GM12878 (cell line): ENCODE measurements at regions not wholly inside any gene's neighbourhood (a gene's known extent, or its start where the extent isn't known, plus 50 kb on each side); places are given as distances from the start of the nearest gene placed in this dataset.

ENCODE experiments used
- ATAC-seq: fragments of 200-7000 bp; cut with Tn5 transposase; 3 replicates; pipeline ENCODE4 v1.9.1; 2020; ENCODE audit warnings: mild to moderate bottlenecking, moderate library complexity
- BruUV-seq: library from RNA; stranded (reverse); fragments of 400-500 nt; replicated peaks from 2 replicates; lab custom pipeline; 2021; lab: Mats Ljungman, UMichigan
- CTCF ChIA-PET: fragments of 300-600 bp; sonication (Branson Sonifier 250); formaldehyde crosslinking; extraction: SDS; loops from one replicate; lab custom pipeline; 2021; ENCODE audit warnings: inconsistent platforms; lab: Yijun Ruan, JAX
- POLR2A ChIA-PET: fragments of 350-600 bp; formaldehyde crosslinking; extraction: SDS; loops from one replicate; lab custom pipeline; 2021; ENCODE audit warnings: inconsistent platforms; lab: Charles Lee
- RAD21 ChIA-PET: fragments of 300-600 bp; sonication (Branson Sonifier 250); formaldehyde crosslinking; loops from one replicate; lab custom pipeline; 2023; ENCODE audit warnings: antibody characterized with exemption; ENCODE audit not compliant: unreplicated experiment; lab: Charles Lee
- SMC1A ChIA-PET: fragments of 300-600 bp; sonication (Branson Sonifier 250); formaldehyde crosslinking; loops from one replicate; lab custom pipeline; 2023; ENCODE audit not compliant: unreplicated experiment, uncharacterized antibody; lab: Charles Lee
- DNase-seq: peaks from one replicate; pipeline ENCODE4 v3.0.0-alpha.2; 2011; ENCODE audit warnings: low read depth, low spot score
- FAIRE-seq: peaks from 3 replicates; lab custom pipeline; 2011; peaks lifted over from hg19 to GRCh38; lab: Jason Lieb, UNC
- H2AFZ ChIP-seq: 2 replicates; pipeline ENCODE4 v1.6.0; 2011; ENCODE audit warnings: low read depth, low read length, control low read depth; ENCODE audit not compliant: control insufficient read depth
- H3K27ac ChIP-seq: 2 replicates; pipeline ENCODE4 v1.5.1; 2011; ENCODE audit warnings: control low read depth; ENCODE audit not compliant: control insufficient read depth, insufficient read depth
- H3K27me3 ChIP-seq, 2 experiments: replicated peaks in 1 of 2; 2 replicates each; pipeline versions ENCODE4 v1.6.0 to v1.6.1; 2011; ENCODE audit warnings: low read length in 1 of 2; ENCODE audit not compliant: control insufficient read depth in 2 of 2, insufficient read depth in 2 of 2
- H3K36me3 ChIP-seq, 2 experiments: 2 replicates each; pipeline ENCODE4 v1.5.1; 2011; ENCODE audit warnings: low read length in 1 of 2; ENCODE audit not compliant: control insufficient read depth in 2 of 2, insufficient read depth in 2 of 2
- H3K4me1 ChIP-seq: 2 replicates; pipeline ENCODE4 v1.6.1; 2011; ENCODE audit warnings: mild to moderate bottlenecking, low read length, moderate library complexity, mixed read lengths; ENCODE audit not compliant: control insufficient read depth, insufficient read depth
- H3K4me2 ChIP-seq: 2 replicates; pipeline ENCODE4 v1.6.0; 2011; ENCODE audit warnings: control low read depth; ENCODE audit not compliant: control insufficient read depth, insufficient read depth
- H3K4me3 ChIP-seq: fragments of 200-600 bp; sonication (generic); 2 replicates; pipeline ENCODE4 v1.5.1; 2016
- H3K79me2 ChIP-seq: 2 replicates; pipeline ENCODE4 v1.6.0; 2011; ENCODE audit warnings: low read length; ENCODE audit not compliant: control insufficient read depth, insufficient read depth
- H3K9ac ChIP-seq: 2 replicates; pipeline ENCODE4 v1.8.0; 2011; ENCODE audit warnings: low read length, control low read depth, mixed read lengths; ENCODE audit not compliant: control insufficient read depth, insufficient read depth
- H3K9me3 ChIP-seq: replicated peaks from 3 replicates; pipeline ENCODE4 v1.5.1; 2011; ENCODE audit warnings: mild to moderate bottlenecking, low read length; ENCODE audit not compliant: control insufficient read depth, insufficient read depth
- H4K20me1 ChIP-seq: 2 replicates; pipeline ENCODE4 v1.6.0; 2011; ENCODE audit not compliant: control insufficient read depth, insufficient read depth
- BMI1 ChIP-seq: fragments of 450-650 bp; IDR thresholded peaks from 2 replicates; pipeline ENCODE4 v1.6.1; 2016; ENCODE audit warnings: mild to moderate bottlenecking, moderate library complexity, borderline replicate concordance
- CHD1 ChIP-seq: IDR thresholded peaks from 2 replicates; pipeline ENCODE4 v1.6.1; 2012; ENCODE audit warnings: low read depth, low read length, improper control_type of control experiment
- CHD2 ChIP-seq: IDR thresholded peaks from 2 replicates; pipeline ENCODE4 v1.6.1; 2011; ENCODE audit warnings: low read depth, low read length, improper control_type of control experiment, borderline replicate concordance
- CHD4 ChIP-seq: fragments of 200-600 bp; sonication (generic); IDR thresholded peaks from 2 replicates; pipeline ENCODE4 v1.6.1; 2016; ENCODE audit warnings: mild to moderate bottlenecking
- NFYB ChIP-seq: IDR thresholded peaks from 2 replicates; pipeline ENCODE4 v1.6.1; 2011; ENCODE audit warnings: low read depth, mild to moderate bottlenecking, low read length, improper control_type of control experiment, moderate library complexity; ENCODE audit not compliant: insufficient read depth
- NR2F1 ChIP-seq: fragments of 450-650 bp; conservative IDR thresholded peaks from 2 replicates; pipeline ENCODE4 v1.6.1; 2017; ENCODE audit warnings: mild to moderate bottlenecking
- PAX5 ChIP-seq: IDR thresholded peaks from 2 replicates; pipeline ENCODE4 v1.6.1; 2011; ENCODE audit warnings: low read depth, low read length, borderline replicate concordance
- RAD51 ChIP-seq: fragments of 450-650 bp; IDR thresholded peaks from 2 replicates; pipeline ENCODE4 v1.6.1; 2016; ENCODE audit warnings: moderate library complexity, mild to moderate bottlenecking, inconsistent platforms
- RB1 ChIP-seq: fragments of 450-650 bp; formaldehyde crosslinking; IDR thresholded peaks from 2 replicates; pipeline ENCODE4 v1.6.1; 2017; ENCODE audit warnings: mild to moderate bottlenecking, borderline replicate concordance
- SREBF2 ChIP-seq: IDR thresholded peaks from 2 replicates; pipeline ENCODE4 v1.6.1; 2012; ENCODE audit warnings: mild to moderate bottlenecking, low read length
- TAF1 ChIP-seq: IDR thresholded peaks from 2 replicates; pipeline ENCODE4 v1.6.1; 2011; ENCODE audit warnings: mild to moderate bottlenecking, low read depth, low read length, borderline replicate concordance
- ZNF622 ChIP-seq: fragments of 450-650 bp; IDR thresholded peaks from 2 replicates; pipeline ENCODE4 v1.6.1; 2017; ENCODE audit warnings: mild to moderate bottlenecking, inconsistent platforms
- WGBS: methylation state at CpG from one replicate; pipeline ENCODE4 v1.1.6; 2016; ENCODE audit warnings: low lambda C conversion rate; ENCODE audit not compliant: insufficient replicate concordance, insufficient coverage; ENCODE audit errors: missing lambda C conversion rate; 5-methylcytosine and 5-hydroxymethylcytosine counted together
- in situ Hi-C: fragments of 300-500 bp; cut with MboI; formaldehyde crosslinking; loops from 9 replicates; pipeline ENCODE4 v1.14.3; 2018; ENCODE audit warnings: mixed read lengths
- intact Hi-C: fragments of 100-400 bp; cut with micrococcal nuclease; formaldehyde crosslinking; loops from one replicate; pipeline ENCODE4 v1.14.2; 2022; ENCODE audit not compliant: unreplicated experiment
- TF ChIP-seq, protein P1 (sequence below): fragments of 150-350 bp; IDR thresholded peaks from 2 replicates; pipeline ENCODE4 v1.6.1; 2016; ENCODE audit warnings: low read depth, low read length
- TF ChIP-seq, protein P2 (sequence below): IDR thresholded peaks from 2 replicates; pipeline ENCODE4 v1.6.1; 2011; ENCODE audit warnings: low read depth, mild to moderate bottlenecking, low read length, moderate library complexity, borderline replicate concordance; ENCODE audit errors: extremely low read depth
- TF ChIP-seq, protein P3 (sequence below): fragments of 450-650 bp; formaldehyde crosslinking; IDR thresholded peaks from 2 replicates; pipeline ENCODE4 v1.4.0; 2020; ENCODE audit warnings: mild to moderate bottlenecking, moderate library complexity

DNA sequence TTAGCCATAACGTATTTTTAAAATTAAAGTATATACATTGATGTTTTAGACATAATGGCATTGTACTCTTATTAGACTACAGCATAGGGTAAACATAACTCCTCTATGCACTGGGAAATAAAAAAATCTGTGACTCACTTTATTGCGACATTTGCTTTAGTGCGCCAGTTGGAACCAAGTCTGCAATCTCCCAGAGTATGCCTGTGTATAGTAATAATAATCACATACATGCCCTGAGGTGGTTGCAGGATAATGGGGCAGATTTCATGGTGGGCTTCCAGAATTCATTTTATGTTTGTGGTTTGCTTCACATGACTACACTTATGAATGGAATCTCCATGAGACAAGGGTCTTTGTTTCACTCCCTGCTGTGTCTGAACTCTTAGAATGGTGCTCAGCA, 66.9 kb upstream of the N4BP1 start:
- H2AFZ ChIP-seq = no peak overlapping the region
- H3K4me2 ChIP-seq = no peak overlapping the region
- ATAC-seq (no peak), DNase-seq (no peak), FAIRE-seq (no peak)
- intact Hi-C loops = no loop called here
- CTCF ChIA-PET = interaction anchor here (1.7 kb wide), 1 partner anchor 10 kb away, joined by 4 read pairs; no protein-coding TSS in a partner anchor
- H3K79me2 ChIP-seq = no peaks in the 10 kb centered on the region
- H3K4me1 ChIP-seq = no peaks in the 10 kb centered on the region
- H4K20me1 ChIP-seq = no peaks in the 10 kb centered on the region
- BruUV-seq = no TSS peak
- in situ Hi-C loops = no loop called here
- no peak for TF ChIP-seq ZNF622
- TF ChIP-seq BMI1 = no peak
- no peak for TF ChIP-seq TAF1
- TF ChIP-seq CHD2 = no peak
- no peak for TF ChIP-seq CHD4
- TF ChIP-seq, protein P1, sequence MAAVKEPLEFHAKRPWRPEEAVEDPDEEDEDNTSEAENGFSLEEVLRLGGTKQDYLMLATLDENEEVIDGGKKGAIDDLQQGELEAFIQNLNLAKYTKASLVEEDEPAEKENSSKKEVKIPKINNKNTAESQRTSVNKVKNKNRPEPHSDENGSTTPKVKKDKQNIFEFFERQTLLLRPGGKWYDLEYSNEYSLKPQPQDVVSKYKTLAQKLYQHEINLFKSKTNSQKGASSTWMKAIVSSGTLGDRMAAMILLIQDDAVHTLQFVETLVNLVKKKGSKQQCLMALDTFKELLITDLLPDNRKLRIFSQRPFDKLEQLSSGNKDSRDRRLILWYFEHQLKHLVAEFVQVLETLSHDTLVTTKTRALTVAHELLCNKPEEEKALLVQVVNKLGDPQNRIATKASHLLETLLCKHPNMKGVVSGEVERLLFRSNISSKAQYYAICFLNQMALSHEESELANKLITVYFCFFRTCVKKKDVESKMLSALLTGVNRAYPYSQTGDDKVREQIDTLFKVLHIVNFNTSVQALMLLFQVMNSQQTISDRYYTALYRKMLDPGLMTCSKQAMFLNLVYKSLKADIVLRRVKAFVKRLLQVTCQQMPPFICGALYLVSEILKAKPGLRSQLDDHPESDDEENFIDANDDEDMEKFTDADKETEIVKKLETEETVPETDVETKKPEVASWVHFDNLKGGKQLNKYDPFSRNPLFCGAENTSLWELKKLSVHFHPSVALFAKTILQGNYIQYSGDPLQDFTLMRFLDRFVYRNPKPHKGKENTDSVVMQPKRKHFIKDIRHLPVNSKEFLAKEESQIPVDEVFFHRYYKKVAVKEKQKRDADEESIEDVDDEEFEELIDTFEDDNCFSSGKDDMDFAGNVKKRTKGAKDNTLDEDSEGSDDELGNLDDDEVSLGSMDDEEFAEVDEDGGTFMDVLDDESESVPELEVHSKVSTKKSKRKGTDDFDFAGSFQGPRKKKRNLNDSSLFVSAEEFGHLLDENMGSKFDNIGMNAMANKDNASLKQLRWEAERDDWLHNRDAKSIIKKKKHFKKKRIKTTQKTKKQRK = no peak
- TF ChIP-seq, protein P2, sequence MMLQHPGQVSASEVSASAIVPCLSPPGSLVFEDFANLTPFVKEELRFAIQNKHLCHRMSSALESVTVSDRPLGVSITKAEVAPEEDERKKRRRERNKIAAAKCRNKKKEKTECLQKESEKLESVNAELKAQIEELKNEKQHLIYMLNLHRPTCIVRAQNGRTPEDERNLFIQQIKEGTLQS = no peak
- TF ChIP-seq, protein P3, sequence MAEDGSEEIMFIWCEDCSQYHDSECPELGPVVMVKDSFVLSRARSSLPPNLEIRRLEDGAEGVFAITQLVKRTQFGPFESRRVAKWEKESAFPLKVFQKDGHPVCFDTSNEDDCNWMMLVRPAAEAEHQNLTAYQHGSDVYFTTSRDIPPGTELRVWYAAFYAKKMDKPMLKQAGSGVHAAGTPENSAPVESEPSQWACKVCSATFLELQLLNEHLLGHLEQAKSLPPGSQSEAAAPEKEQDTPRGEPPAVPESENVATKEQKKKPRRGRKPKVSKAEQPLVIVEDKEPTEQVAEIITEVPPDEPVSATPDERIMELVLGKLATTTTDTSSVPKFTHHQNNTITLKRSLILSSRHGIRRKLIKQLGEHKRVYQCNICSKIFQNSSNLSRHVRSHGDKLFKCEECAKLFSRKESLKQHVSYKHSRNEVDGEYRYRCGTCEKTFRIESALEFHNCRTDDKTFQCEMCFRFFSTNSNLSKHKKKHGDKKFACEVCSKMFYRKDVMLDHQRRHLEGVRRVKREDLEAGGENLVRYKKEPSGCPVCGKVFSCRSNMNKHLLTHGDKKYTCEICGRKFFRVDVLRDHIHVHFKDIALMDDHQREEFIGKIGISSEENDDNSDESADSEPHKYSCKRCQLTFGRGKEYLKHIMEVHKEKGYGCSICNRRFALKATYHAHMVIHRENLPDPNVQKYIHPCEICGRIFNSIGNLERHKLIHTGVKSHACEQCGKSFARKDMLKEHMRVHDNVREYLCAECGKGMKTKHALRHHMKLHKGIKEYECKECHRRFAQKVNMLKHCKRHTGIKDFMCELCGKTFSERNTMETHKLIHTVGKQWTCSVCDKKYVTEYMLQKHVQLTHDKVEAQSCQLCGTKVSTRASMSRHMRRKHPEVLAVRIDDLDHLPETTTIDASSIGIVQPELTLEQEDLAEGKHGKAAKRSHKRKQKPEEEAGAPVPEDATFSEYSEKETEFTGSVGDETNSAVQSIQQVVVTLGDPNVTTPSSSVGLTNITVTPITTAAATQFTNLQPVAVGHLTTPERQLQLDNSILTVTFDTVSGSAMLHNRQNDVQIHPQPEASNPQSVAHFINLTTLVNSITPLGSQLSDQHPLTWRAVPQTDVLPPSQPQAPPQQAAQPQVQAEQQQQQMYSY (CRISPR knock-in tag) = no peak
- no peak for TF ChIP-seq NR2F1
- no peak for TF ChIP-seq NFYB
- no peak for TF ChIP-seq SREBF2
- no peak for TF ChIP-seq RAD51
- TF ChIP-seq RB1 = no peak
- TF ChIP-seq PAX5 = no peak
- no peak for TF ChIP-seq CHD1
- TF ChIP-seq, all 136 proteins: peak for 0
- 77% methylated on average over 3 of the region's 3 CpGs for WGBS
- no peak overlapping the region for H3K9ac ChIP-seq
- POLR2A ChIA-PET = no interaction called here
- SMC1A ChIA-PET = no interaction called here
- H3K27ac ChIP-seq = no peak overlapping the region
- H3K36me3 ChIP-seq = no peaks in the 10 kb centered on the region
- no peak overlapping the region for H3K4me3 ChIP-seq
- RAD21 ChIA-PET = no interaction called here
- no peaks in the 10 kb centered on the region for H3K27me3 ChIP-seq
- H3K9me3 ChIP-seq = no peaks in the 10 kb centered on the region
